ENCODE measurements at regions not wholly inside any gene's neighbourhood (a gene's known extent, or its start where the extent isn't known, plus 50 kb on each side); places are given as distances from the start of the nearest gene placed in this dataset.

DNA sequence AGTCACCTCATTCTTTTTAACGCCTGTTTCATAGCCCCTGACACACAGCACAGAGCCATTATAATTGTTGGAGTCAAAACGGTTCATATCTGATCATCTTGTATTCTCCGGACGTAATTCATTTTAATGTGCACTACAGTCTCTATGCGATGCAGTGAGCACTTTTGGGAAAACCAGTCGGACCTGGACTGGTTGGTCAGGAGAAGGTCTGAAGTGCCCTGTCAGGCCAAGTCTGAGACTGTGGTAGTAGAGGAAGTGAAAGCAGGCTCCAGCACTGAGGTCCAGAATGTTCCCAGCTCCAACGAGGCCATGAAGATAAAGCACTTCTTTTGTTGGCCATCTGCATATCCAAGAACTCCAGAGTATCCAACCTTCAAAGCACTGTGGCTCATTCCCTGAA is 117.1 kb upstream of the NCOR2 start:
- intact Hi-C loops (cut with DNase I; ENCODE audit: low total_unique reads), result no loop called here
- no peak overlapping the region for H3K4me3 ChIP-seq (ENCODE audit: low read depth, poor library complexity, severe bottlenecking)

DNA sequence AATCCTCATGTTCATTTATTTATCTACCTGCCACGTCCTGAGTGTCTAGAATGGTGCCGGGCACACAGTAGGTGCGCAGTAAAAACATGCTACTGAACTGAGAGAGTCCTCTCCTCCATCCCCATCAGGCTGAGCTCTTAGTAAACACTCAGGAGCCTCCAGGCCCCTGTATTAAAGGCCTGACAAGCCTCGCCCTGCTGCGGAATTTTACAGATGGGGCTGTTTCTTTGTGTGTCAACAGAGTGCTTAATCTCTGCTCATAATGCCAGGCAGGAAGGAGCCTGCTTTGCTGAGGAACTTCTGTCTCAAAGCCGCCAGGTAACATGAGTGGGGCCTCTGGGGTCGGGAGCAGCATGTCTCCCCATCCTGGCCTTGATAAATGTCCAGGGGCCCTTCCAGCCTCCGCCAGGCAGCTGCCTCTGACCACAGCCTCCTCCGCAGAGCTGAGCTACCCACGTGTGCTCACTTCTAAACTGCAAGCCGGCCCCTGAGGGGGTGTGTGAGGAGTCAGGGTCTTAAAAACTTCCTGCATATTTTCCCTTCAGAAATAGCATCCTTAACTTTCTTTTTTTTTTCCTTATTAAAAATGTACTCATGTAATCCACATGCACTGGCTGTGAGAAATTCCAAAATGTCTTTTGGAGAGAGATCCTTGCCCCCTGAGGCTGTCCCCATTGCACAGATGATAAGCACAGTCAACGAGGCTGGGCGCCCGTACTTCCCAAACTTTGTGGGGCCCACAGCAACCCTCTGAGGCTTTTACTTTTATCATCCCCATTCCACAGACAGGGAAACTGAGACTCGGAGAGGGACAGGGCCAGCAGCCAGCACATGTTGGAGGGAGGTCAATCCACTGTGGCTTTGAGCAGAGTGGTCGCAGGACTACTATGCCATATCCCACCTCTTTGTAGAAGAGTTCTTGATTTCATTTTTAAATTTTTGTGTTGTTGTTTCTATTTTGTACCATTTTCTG is 116.0 kb upstream of the NCOR2 start:
- no peak for DNase-seq (ENCODE audit: low spot score in 2 of 2)

More for the DNA sequence above, 117.1 kb upstream of the NCOR2 start:
- DNase-seq (ENCODE audit: low spot score in 2 of 2), result no peak
- TF ChIP-seq POLR2A (IDR thresholded peaks at IDR 0.05), result no peak
- TF ChIP-seq, protein P1, sequence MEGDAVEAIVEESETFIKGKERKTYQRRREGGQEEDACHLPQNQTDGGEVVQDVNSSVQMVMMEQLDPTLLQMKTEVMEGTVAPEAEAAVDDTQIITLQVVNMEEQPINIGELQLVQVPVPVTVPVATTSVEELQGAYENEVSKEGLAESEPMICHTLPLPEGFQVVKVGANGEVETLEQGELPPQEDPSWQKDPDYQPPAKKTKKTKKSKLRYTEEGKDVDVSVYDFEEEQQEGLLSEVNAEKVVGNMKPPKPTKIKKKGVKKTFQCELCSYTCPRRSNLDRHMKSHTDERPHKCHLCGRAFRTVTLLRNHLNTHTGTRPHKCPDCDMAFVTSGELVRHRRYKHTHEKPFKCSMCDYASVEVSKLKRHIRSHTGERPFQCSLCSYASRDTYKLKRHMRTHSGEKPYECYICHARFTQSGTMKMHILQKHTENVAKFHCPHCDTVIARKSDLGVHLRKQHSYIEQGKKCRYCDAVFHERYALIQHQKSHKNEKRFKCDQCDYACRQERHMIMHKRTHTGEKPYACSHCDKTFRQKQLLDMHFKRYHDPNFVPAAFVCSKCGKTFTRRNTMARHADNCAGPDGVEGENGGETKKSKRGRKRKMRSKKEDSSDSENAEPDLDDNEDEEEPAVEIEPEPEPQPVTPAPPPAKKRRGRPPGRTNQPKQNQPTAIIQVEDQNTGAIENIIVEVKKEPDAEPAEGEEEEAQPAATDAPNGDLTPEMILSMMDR (IDR thresholded peaks at IDR 0.05), result no peak
- WGBS, 2 donors, result 20 to 29% methylated on average over 7 of the region's 7 CpGs

DNA sequence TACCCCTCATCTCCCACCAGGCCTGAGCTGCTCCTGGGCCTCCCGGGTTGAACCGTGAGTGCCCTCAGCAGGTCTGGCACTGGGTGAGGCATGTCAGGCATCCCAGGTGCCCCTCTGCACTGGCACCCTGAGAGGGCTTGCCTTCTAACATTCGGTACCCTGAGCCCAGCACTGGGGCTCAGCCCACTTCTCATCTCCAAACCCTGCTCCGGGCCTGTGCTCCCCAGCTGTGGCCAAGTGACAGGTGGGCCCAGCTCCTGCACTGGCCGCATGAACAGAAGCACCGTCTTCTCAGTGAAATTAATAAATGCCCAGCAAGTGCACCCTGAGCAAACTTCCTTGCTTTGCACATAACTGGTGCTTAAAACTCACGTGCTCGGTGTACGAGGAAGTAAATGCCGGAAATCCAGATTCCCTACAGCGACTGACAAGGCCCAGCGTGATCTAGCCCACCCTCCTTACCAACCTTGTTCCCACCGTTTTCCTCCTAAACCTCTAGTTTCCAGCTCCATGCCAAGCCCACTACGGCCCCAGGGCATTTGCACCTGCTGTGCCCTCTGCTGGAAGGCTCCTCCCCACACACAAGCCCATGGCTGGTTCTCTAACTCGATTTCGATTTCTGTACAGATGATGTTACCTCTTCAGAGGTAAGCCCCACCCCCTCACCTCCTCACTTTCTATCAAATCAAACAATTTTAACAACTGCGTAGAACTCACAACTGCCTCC is 115.2 kb upstream of the NCOR2 start:
- no peak overlapping the region for H3K4me3 ChIP-seq (ENCODE audit: low read depth, poor library complexity, severe bottlenecking)
- no peak for TF ChIP-seq POLR2A (IDR thresholded peaks at IDR 0.05)
- TF ChIP-seq, protein P1 (IDR thresholded peaks at IDR 0.05), result no peak
- intact Hi-C loops (cut with DNase I; ENCODE audit: low total_unique reads), result no loop called here
- no peak for DNase-seq (ENCODE audit: low spot score in 2 of 2)
- WGBS, 2 donors, result 82 to 84% methylated on average over 17 of the region's 17 CpGs

More for the DNA sequence above, 116.0 kb upstream of the NCOR2 start:
- intact Hi-C loops (cut with DNase I; ENCODE audit: low total_unique reads), result no loop called here
- H3K4me3 ChIP-seq (ENCODE audit: low read depth, poor library complexity, severe bottlenecking), result no peak overlapping the region
- TF ChIP-seq, protein P1 (IDR thresholded peaks at IDR 0.05), result no peak
- no peak for TF ChIP-seq POLR2A (IDR thresholded peaks at IDR 0.05)
- 57 to 60% methylated on average over 16 of the region's 16 CpGs for WGBS, 2 donors

DNA sequence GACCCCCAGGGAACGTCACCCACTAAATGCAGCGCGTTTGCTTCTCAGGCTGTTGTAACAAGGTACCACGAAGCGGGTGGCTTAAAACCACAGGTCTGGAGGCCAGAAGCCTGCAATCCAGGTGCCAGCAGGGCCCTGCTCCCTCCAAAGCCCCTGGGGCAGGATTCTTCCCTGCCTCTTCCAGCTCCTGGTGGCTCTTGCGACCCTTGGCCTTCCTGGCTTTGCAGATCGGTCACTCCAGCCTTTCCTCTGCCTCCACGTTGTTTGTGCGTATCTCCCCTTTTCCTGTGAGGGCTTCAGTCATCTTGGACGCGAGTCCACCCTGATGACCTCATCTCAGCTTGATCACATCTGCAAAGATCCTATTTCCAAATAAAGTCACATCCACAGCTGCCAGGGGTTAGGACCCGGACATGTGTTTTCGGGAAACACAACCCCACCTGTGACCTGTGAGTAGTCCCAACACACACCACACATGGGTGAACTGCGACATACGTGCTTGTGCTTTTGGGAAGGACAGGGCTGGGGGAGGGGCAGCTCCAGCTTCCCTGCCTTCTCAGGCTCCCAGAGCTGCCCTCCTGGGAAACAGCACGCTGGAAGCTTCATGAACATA is 114.5 kb upstream of the NCOR2 start:
- 55% methylated on average over 16 of the region's 16 CpGs for WGBS, 2 donors
- TF ChIP-seq POLR2A (IDR thresholded peaks at IDR 0.05), result no peak
- TF ChIP-seq, protein P1 (IDR thresholded peaks at IDR 0.05), result no peak
- intact Hi-C loops (cut with DNase I; ENCODE audit: low total_unique reads), result no loop called here
- no peak overlapping the region for H3K4me3 ChIP-seq (ENCODE audit: low read depth, poor library complexity, severe bottlenecking)
- peak in 1 of 2 donors; percentile 65 for DNase-seq (ENCODE audit: low spot score in 2 of 2)

DNA sequence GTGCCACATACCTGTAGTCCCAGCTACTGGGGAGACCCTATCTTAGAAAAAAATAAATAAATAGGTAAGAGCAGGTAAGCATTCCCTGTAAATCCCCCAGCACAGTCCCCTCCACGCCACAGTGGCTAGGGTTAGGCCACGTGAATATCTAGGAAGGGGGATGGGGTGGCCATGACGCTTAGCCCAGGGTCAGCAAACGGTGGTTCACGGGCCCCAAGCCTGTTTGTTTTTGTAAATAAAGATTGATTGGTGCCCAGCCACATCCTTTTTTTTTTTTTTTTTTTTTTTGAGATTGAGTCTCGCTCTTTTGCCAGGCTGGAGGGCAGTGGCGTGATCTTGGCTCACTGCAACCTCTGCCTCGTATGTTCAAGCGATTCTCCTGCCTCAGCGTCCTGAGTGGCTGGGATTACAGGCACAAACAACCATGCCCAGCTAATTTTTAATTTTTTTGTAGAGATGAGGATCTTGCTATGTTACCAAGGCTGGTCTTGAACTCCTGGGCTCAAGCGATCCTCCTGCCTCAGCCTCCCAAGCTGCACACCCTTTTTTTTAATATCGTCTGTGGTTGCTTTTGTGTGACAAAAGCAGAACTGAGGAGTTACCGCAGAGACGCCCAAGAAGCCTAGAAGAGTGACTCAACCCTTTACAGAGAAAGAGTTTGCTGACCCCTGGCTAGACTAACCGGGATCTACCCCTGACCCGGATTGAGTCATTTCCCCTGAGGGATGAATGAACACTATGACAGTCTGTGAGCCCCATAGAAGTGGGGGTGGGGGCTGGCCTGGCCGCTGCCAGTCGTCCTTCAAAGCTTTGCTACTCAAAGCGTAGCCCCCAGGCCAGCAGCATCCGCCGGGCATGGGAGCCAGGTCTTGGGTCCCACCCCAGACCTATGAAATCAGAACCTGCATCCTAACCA is 113.7 kb upstream of the NCOR2 start:
- DNase-seq (ENCODE audit: low spot score in 2 of 2), result peak in 1 of 2 donors; percentile 87
- TF ChIP-seq, protein P1 (IDR thresholded peaks at IDR 0.05), result no peak
- no peak for TF ChIP-seq POLR2A (IDR thresholded peaks at IDR 0.05)
- no peak overlapping the region for H3K4me3 ChIP-seq (ENCODE audit: low read depth, poor library complexity, severe bottlenecking)
- intact Hi-C loops (cut with DNase I; ENCODE audit: low total_unique reads), result no loop called here
- WGBS, 2 donors, result 68 to 80% methylated on average over 20 to 21 of the region's 21 CpGs

All from lower leg skin (tissue), 4 donors.